ENCODE measurements at regions not wholly inside any gene's neighbourhood (a gene's known extent, or its start where the extent isn't known, plus 50 kb on each side); places are given as distances from the start of the nearest gene placed in this dataset.

DNA sequence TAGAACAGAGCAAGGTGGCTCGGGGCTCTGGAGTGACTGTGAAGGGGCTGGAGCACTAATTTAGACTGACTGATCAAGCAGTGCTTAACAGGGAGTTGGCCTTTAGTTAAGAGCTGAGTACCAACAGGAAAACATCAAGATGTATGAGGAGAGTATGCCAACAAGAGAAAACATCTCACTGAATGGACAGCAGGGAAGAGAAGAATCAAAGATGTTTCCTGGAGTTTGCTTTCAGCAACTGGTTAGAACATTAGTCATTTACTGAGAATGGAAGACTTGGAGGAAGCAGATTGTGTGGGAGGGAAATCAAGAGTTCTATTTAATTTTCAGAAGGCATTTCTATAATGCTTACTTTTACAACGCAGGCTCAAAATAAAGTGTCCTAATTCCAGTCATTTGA, 259.3 kb downstream of the ADAMTS20 start:
- Histone ChIP-seq H3K36me3 (ENCODE audit: insufficient read depth, low read length) (no peaks in the 10 kb centered on the region), H3K79me2 (ENCODE audit: insufficient read depth, low read length) (no peaks in the 10 kb centered on the region), H3K9me2 (replicated peaks; ENCODE audit: low read depth, low read length) (no peaks in the 10 kb centered on the region), H4K20me1 (ENCODE audit: insufficient read depth, low read length, poor library complexity, severe bottlenecking) (no peaks in the 10 kb centered on the region), H2AFZ (ENCODE audit: low read length) (no peak overlapping the region), H3K9me3 (ENCODE audit: insufficient read depth, low read depth, low read length) (no peaks in the 10 kb centered on the region), H3K4me3 (ENCODE audit: low read length, poor library complexity, severe bottlenecking) (no peak overlapping the region), H3F3A (ENCODE audit: low read depth) (no peaks in the 10 kb centered on the region), H3K27me3 (ENCODE audit: insufficient read depth, low read length, poor library complexity, severe bottlenecking) (no peaks in the 10 kb centered on the region), H3K4me1 (ENCODE audit: insufficient read depth, low read length, poor library complexity, severe bottlenecking) (no peaks in the 10 kb centered on the region), H3K9ac (ENCODE audit: low read depth, low read length, poor library complexity, severe bottlenecking) (no peak overlapping the region), H3K4me2 (ENCODE audit: low read depth, low read length, poor library complexity, severe bottlenecking) (no peak overlapping the region)
- TF ChIP-seq, protein P1, sequence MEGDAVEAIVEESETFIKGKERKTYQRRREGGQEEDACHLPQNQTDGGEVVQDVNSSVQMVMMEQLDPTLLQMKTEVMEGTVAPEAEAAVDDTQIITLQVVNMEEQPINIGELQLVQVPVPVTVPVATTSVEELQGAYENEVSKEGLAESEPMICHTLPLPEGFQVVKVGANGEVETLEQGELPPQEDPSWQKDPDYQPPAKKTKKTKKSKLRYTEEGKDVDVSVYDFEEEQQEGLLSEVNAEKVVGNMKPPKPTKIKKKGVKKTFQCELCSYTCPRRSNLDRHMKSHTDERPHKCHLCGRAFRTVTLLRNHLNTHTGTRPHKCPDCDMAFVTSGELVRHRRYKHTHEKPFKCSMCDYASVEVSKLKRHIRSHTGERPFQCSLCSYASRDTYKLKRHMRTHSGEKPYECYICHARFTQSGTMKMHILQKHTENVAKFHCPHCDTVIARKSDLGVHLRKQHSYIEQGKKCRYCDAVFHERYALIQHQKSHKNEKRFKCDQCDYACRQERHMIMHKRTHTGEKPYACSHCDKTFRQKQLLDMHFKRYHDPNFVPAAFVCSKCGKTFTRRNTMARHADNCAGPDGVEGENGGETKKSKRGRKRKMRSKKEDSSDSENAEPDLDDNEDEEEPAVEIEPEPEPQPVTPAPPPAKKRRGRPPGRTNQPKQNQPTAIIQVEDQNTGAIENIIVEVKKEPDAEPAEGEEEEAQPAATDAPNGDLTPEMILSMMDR (conservative IDR thresholded peaks at IDR 0.05; ENCODE audit: low read length): no peak
- no peak for TF ChIP-seq EZH2phosphoT487 (IDR thresholded peaks at IDR 0.05; ENCODE audit: borderline replicate concordance)

DNA sequence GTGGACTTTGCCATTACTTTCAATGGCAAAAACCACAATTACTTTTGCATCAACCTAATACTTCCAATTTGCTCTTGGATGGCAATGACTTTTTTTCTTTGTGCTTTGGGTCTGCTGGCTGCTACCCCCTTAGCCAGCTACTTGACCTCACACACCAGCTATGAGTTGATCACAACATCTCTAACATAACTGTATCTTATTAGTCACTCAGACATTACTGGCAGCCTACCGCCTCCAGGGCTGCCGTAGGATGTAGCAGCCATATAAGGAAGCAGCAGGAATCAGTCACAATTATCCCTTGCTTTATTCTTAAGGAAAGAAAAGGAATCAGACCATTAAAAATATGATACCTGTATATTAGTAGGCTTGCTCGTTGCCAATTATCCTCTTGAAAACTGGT, 260.5 kb downstream of the ADAMTS20 start:
- H3K9me3 ChIP-seq (ENCODE audit: insufficient read depth, low read depth, low read length): no peaks in the 10 kb centered on the region
- H3K4me3 ChIP-seq (ENCODE audit: low read length, poor library complexity, severe bottlenecking): no peak overlapping the region
- TF ChIP-seq, protein P1 (conservative IDR thresholded peaks at IDR 0.05; ENCODE audit: low read length): no peak
- TF ChIP-seq EZH2phosphoT487 (IDR thresholded peaks at IDR 0.05; ENCODE audit: borderline replicate concordance): no peak
- H4K20me1 ChIP-seq (ENCODE audit: insufficient read depth, low read length, poor library complexity, severe bottlenecking): no peaks in the 10 kb centered on the region
- no peak overlapping the region for H3K9ac ChIP-seq (ENCODE audit: low read depth, low read length, poor library complexity, severe bottlenecking)
- H2AFZ ChIP-seq (ENCODE audit: low read length): no peak overlapping the region
- no peaks in the 10 kb centered on the region for H3K79me2 ChIP-seq (ENCODE audit: insufficient read depth, low read length)
- no peaks in the 10 kb centered on the region for H3F3A ChIP-seq (ENCODE audit: low read depth)
- no peak overlapping the region for H3K4me2 ChIP-seq (ENCODE audit: low read depth, low read length, poor library complexity, severe bottlenecking)
- no peaks in the 10 kb centered on the region for H3K36me3 ChIP-seq (ENCODE audit: insufficient read depth, low read length)
- no peaks in the 10 kb centered on the region for H3K4me1 ChIP-seq (ENCODE audit: insufficient read depth, low read length, poor library complexity, severe bottlenecking)
- H3K27me3 ChIP-seq (ENCODE audit: insufficient read depth, low read length, poor library complexity, severe bottlenecking): no peaks in the 10 kb centered on the region
- H3K9me2 ChIP-seq (replicated peaks; ENCODE audit: low read depth, low read length): no peaks in the 10 kb centered on the region

- no peaks in the 10 kb centered on the region for H3K27me3 ChIP-seq (ENCODE audit: insufficient read depth, low read length, poor library complexity, severe bottlenecking)
- H3F3A ChIP-seq (ENCODE audit: low read depth): no peaks in the 10 kb centered on the region
- H4K20me1 ChIP-seq (ENCODE audit: insufficient read depth, low read length, poor library complexity, severe bottlenecking): no peaks in the 10 kb centered on the region
- TF ChIP-seq, protein P1 (conservative IDR thresholded peaks at IDR 0.05; ENCODE audit: low read length): no peak
- TF ChIP-seq EZH2phosphoT487 (IDR thresholded peaks at IDR 0.05; ENCODE audit: borderline replicate concordance): no peak
- H3K9me2 ChIP-seq (replicated peaks; ENCODE audit: low read depth, low read length): no peaks in the 10 kb centered on the region
- no peak overlapping the region for H3K9ac ChIP-seq (ENCODE audit: low read depth, low read length, poor library complexity, severe bottlenecking)
- H3K4me1 ChIP-seq (ENCODE audit: insufficient read depth, low read length, poor library complexity, severe bottlenecking): no peaks in the 10 kb centered on the region
- H2AFZ ChIP-seq (ENCODE audit: low read length): no peak overlapping the region
- no peak overlapping the region for H3K4me2 ChIP-seq (ENCODE audit: low read depth, low read length, poor library complexity, severe bottlenecking)
- no peak overlapping the region for H3K4me3 ChIP-seq (ENCODE audit: low read length, poor library complexity, severe bottlenecking)
- no peaks in the 10 kb centered on the region for H3K36me3 ChIP-seq (ENCODE audit: insufficient read depth, low read length)
- H3K79me2 ChIP-seq (ENCODE audit: insufficient read depth, low read length): no peaks in the 10 kb centered on the region
- H3K9me3 ChIP-seq (ENCODE audit: insufficient read depth, low read depth, low read length): no peaks in the 10 kb centered on the region
These were observed 261.2 kb downstream of the ADAMTS20 start for GRCh38 chr12:43290836-43291235.
